ENCODE measurements at regions not wholly inside any gene's neighbourhood (a gene's known extent, or its start where the extent isn't known, plus 50 kb on each side); places are given as distances from the start of the nearest gene placed in this dataset.

DNA sequence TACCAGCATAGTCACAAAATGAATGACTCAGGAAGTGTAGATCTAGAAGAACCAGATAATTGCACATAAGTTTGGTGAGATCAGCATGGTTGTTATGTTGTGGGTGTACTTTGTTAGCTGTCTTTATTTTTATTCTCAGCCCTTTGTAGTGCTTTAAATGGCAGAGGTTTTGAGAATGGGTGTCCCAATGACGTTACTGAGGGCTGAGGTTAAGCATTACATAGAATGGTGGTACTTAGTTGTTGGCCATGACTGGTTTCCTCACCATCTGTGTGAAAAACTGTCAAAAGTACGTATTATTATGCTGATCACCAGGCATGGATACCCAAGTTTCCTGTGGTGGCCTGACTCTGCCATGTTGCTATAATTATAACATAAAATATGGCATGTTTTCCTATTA is 165.8 kb downstream of the UBE2E3 start:
- Mint-ChIP-seq H3K4me1 (peaks cover 26 to 79% (median 64%) of the 10 kb centered on the region in 4 donors), H3K4me3 (peak overlapping the region in 3 of 10 donors; percentile 23 to 45 (median 42)), H3K9me3 (peaks cover 0 to 12% (median 0%) of the 10 kb centered on the region in 9 donors), H3K27me3 (no peaks in the 10 kb centered on the region), H3K36me3 (peaks cover 0 to 16% (median 2%) of the 10 kb centered on the region in 3 donors), H3K27ac (peak overlapping the region in 9 of 10 donors; percentile 45 to 95 (median 87))
- ATAC-seq, result peak in 1 of 2 donors; percentile 20
- POLR2A ChIA-PET, result interaction anchor here (0.8 to 6.2 kb wide), 9 partner anchors 11 to 311 kb away, joined by 3 to 62 read pairs (median 7); partner anchors contain the start of gene ITGA4
- DNase-seq, result no peak

DNA sequence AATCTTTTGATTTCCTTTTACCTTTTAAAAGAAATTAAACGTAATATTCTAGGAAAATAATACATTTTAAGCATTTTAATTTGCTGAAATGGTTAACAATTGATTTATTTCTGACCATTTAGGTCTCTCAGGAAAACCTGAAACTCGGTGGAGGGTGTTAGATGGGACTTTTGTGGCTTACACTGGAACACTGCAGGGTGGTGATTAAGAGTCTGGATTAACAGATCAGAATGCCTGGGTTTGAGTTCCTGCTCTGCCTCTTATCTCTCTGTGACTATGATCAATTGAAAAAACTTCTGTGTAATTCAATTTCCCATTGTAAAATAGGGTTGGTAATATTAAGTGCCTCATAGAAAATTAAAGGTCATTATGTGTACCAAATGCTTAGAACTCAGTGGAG is 168.7 kb downstream of the UBE2E3 start:
- Mint-ChIP-seq H3K36me3 (peaks cover 0 to 16% (median 4%) of the 10 kb centered on the region in 3 donors), H3K4me1 (peaks cover 33 to 82% (median 69%) of the 10 kb centered on the region in 4 donors), H3K9me3 (peaks cover 0 to 12% (median 0%) of the 10 kb centered on the region in 9 donors), H3K4me3 (peak overlapping the region in 7 of 10 donors; percentile 5 to 46 (median 25)), H3K27me3 (no peaks in the 10 kb centered on the region), H3K27ac (peak overlapping the region in 8 of 10 donors; percentile 17 to 81 (median 59))
- DNase-seq, result no peak
- no peak for ATAC-seq
- POLR2A ChIA-PET, result no interaction called here

DNA sequence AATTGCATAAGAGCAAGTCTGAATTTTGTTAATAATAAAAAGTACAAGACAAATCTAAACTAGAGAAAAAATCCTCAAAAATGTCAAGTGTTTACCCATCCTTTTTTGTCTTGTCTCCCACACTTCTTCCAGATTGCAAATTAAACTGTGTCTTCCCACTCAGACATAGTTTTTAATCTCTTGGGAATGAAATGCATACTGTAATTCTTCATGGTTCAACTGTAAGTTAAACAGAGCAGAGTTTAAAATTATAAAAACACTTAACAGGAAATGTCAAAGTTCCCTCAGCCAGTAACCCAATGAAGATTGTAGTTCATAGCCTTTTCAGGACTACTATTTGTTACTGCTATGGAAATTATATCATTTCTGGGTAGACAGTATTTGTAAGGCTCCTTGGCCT is 171.8 kb downstream of the UBE2E3 start:
- peak overlapping the region; percentile 60 to 93 (median 83) for H3K27ac Mint-ChIP-seq
- H3K4me3 Mint-ChIP-seq, result peak overlapping the region in 8 of 10 donors; percentile 21 to 64 (median 43)
- peaks cover 7 to 24% (median 10%) of the 10 kb centered on the region in 3 donors for H3K36me3 Mint-ChIP-seq
- peaks cover 23 to 59% (median 48%) of the 10 kb centered on the region in 4 donors for H3K4me1 Mint-ChIP-seq
- no peaks in the 10 kb centered on the region for H3K27me3 Mint-ChIP-seq
- DNase-seq (no peak), ATAC-seq (peak; percentile 49 to 50)
- POLR2A ChIA-PET, result interaction anchor here (0.9 to 1.6 kb wide), 3 partner anchors 20 to 32 kb away, joined by 3 to 4 read pairs (median 4); no protein-coding TSS in a partner anchor
- H3K9me3 Mint-ChIP-seq, result peaks cover 0 to 24% (median 4%) of the 10 kb centered on the region in 9 donors

DNA sequence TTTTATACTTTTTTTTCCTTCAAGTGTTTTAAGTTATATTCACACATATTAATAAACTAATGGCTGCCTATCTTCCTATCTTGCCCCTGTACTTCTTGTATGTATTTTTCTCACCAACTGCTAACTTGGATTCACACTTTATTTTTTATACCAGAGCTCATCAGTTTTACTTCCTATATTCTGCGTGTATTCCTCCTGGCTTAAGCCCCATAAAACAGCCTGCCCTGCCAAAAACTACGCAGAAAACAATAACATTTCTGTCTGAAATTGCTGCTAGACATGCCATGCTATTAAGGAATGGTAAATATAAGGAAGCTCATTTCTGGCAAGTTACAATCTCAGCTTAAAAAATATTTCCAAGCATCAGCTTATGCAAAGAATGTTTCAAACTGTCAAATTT is 172.3 kb downstream of the UBE2E3 start:
- Mint-ChIP-seq H3K27me3 (no peaks in the 10 kb centered on the region), H3K4me3 (peak overlapping the region in 8 of 10 donors; percentile 14 to 67 (median 44)), H3K36me3 (peaks cover 7 to 27% (median 10%) of the 10 kb centered on the region in 3 donors), H3K27ac (peak overlapping the region; percentile 4 to 93 (median 83)), H3K9me3 (peaks cover 0 to 29% (median 4%) of the 10 kb centered on the region in 9 donors), H3K4me1 (peaks cover 23 to 55% (median 48%) of the 10 kb centered on the region in 4 donors)
- POLR2A ChIA-PET, result interaction anchor here (0.7 to 1.6 kb wide), 8 partner anchors 12 to 306 kb away, joined by 3 to 11 read pairs (median 4); partner anchors contain the start of gene ITGA4
- no peak for DNase-seq
- no peak for ATAC-seq

DNA sequence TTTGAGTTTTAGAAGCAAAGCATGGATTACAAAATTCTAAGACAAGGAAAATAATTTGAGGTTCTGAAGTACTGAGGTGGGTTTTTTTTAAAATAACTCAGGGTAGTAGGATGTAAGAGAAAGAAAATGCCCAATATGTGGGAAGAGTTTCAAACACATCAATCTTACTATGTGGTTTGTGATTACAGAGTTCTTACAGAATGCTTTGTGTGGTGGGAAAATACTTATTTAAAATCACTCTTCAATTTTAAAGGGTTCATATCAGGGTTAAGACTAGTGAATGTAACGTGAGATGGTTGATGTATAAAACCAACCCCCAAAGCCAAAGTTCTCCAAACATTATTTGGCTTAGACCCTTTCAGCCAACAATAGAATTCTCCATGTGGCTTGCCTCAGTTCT is 173.5 kb downstream of the UBE2E3 start:
- Mint-ChIP-seq H3K9me3 (peaks cover 0 to 35% (median 7%) of the 10 kb centered on the region in 9 donors), H3K4me1 (peaks cover 22 to 45% (median 45%) of the 10 kb centered on the region in 4 donors), H3K36me3 (peaks cover 7 to 37% (median 10%) of the 10 kb centered on the region in 3 donors), H3K27me3 (no peaks in the 10 kb centered on the region), H3K27ac (peak overlapping the region in 9 of 10 donors; percentile 56 to 93 (median 85)), H3K4me3 (peak overlapping the region in 8 of 10 donors; percentile 10 to 71 (median 26))
- POLR2A ChIA-PET, result interaction anchor here (0.7 to 1.6 kb wide), 4 partner anchors 13 to 303 kb away, joined by 3 to 11 read pairs (median 5); partner anchors contain the start of gene ITGA4
- DNase-seq, result no peak
- peak in 1 of 2 donors; percentile 28 for ATAC-seq

DNA sequence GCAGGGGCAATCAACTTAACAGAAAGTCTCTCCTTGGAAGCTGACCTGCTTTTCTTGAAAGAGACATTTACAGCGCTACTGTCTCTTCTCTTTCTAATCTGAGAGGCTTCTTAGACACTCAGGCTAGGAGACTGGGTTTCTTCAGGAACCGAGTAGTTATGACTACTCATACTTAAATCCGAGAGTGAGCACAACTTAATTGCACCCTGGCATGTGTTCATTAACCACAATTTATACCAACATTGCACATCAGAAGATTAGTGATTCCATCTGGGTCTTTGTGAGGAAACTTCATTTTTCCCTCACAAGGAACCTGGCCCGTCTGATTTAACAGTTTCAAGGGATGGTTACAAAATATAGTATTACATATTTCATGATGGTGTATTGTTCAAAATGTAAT is 176.9 kb downstream of the UBE2E3 start:
- Mint-ChIP-seq H3K4me1 (peaks cover 19 to 35% (median 23%) of the 10 kb centered on the region in 4 donors), H3K27ac (peak overlapping the region in 3 of 10 donors; percentile 7 to 26 (median 11)), H3K9me3 (peaks cover 0 to 35% (median 7%) of the 10 kb centered on the region in 9 donors), H3K27me3 (no peaks in the 10 kb centered on the region), H3K36me3 (peaks cover 10 to 47% (median 17%) of the 10 kb centered on the region in 3 donors), H3K4me3 (no peak overlapping the region)
- POLR2A ChIA-PET, result interaction anchor here (1.5 kb wide), 1 partner anchor 11 kb away, joined by 4 read pairs; no protein-coding TSS in a partner anchor
- no peak for ATAC-seq
- no peak for DNase-seq

DNA sequence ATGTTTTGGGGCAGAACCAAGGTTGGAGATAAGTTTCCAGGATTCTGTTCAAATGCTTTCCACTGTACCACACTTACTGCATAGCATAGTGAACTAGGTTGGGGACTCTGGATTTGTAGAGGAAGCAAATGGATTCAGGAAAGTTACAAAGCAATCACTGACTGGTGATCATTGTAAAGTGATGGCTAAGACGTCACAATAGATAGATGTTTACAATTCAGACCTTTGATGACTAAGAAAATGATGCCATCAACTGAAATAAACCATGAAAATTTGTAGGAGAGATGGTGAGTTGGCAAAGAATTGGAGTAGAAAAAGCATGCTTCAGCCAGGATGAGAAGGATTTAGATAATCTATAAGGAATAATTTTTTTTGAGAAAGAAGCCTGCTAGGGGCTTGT is 178.0 kb downstream of the UBE2E3 start:
- H3K9me3 Mint-ChIP-seq, result peaks cover 0 to 35% (median 7%) of the 10 kb centered on the region in 9 donors
- POLR2A ChIA-PET, result interaction anchor here (1.0 to 2.3 kb wide), 2 partner anchors 13 to 15 kb away, joined by 4 to 7 read pairs; no protein-coding TSS in a partner anchor
- no peak for ATAC-seq
- peaks cover 16 to 30% (median 20%) of the 10 kb centered on the region in 4 donors for H3K4me1 Mint-ChIP-seq
- H3K4me3 Mint-ChIP-seq, result no peak overlapping the region
- H3K27ac Mint-ChIP-seq, result peak overlapping the region in 4 of 10 donors; percentile 24 to 76 (median 50)
- DNase-seq, result no peak
- H3K36me3 Mint-ChIP-seq, result peaks cover 10 to 47% (median 17%) of the 10 kb centered on the region in 3 donors
- H3K27me3 Mint-ChIP-seq, result no peaks in the 10 kb centered on the region

DNA sequence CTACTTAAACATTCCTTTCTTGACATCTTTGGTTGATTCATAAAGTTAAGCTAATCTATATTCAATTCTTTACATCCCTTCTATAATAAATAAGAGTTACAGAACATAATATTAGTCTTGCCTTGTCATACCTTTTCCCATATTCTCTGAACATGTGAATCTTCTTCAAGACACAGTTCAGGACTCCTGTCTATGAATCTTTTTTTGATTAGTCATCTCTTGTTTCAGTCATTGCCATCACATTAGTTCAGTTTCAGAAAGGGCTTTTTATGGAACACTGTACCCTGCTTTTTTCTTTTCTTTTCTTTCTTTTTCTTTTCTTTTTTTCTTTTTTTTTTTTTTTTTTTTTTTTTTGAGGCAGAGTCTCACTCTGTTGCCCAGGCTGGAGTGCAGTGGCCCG is 181.2 kb downstream of the UBE2E3 start:
- Mint-ChIP-seq H3K4me1 (peaks cover 19 to 50% (median 44%) of the 10 kb centered on the region in 4 donors), H3K9me3 (peaks cover 0 to 30% (median 11%) of the 10 kb centered on the region in 9 donors), H3K27ac (peak overlapping the region in 4 of 10 donors; percentile 28 to 53 (median 42)), H3K4me3 (no peak overlapping the region), H3K36me3 (peaks cover 9 to 43% (median 27%) of the 10 kb centered on the region in 3 donors), H3K27me3 (no peaks in the 10 kb centered on the region)
- ATAC-seq (no peak), DNase-seq (no peak)
- POLR2A ChIA-PET, result interaction anchor here (0.5 to 1.2 kb wide), 4 partner anchors 12 to 78 kb away, joined by 3 to 12 read pairs (median 3); no protein-coding TSS in a partner anchor

DNA sequence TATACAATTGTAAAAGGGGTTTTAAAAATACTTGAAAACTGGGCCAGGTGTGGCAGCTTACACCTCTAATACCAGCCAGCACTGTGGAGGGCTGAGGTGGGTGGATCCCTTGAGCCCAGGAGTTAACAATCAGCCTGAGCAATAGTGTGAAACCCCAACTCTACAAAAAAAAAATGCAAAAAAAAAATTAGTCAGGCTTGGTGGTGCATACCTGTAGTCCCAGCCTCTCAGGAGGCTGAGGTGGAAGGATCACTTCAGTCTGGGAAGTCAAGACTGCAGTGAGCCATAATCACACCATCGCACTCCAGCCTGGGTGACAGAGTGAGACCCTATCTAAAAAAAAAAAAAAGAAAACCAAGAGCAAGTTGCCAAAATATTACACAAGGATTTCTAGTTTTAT is 182.7 kb downstream of the UBE2E3 start:
- ATAC-seq (peak in 1 of 2 donors; percentile 28), DNase-seq (no peak)
- POLR2A ChIA-PET, result interaction anchor here (0.6 to 0.9 kb wide), 2 partner anchors 8 to 73 kb away, joined by 3 read pairs; no protein-coding TSS in a partner anchor
- no peaks in the 10 kb centered on the region for H3K27me3 Mint-ChIP-seq
- H3K4me1 Mint-ChIP-seq, result peaks cover 19 to 56% (median 54%) of the 10 kb centered on the region in 4 donors
- peaks cover 6 to 42% (median 33%) of the 10 kb centered on the region in 3 donors for H3K36me3 Mint-ChIP-seq
- peaks cover 0 to 31% (median 22%) of the 10 kb centered on the region in 9 donors for H3K9me3 Mint-ChIP-seq
- H3K27ac Mint-ChIP-seq, result peak overlapping the region in 5 of 10 donors; percentile 14 to 95 (median 76)
- H3K4me3 Mint-ChIP-seq, result peak overlapping the region in 6 of 10 donors; percentile 7 to 61 (median 27)

DNA sequence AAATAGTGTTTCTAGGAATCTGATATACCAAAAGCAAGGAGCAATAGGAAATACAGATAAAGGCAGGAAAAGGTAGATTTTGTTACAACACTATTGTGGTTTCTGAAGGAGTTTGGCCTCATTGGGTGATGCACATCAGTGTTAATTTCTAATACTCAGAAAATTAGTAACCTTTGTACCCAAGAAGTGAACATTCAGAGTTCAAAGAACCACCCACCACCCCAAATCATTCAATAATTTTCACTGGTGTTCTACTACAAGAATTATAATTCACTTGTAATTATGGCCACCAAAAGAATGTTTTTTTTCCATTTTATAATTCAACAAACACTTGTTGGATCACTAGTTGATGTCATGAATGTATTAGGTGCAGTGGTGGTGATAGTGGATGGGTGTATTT is 183.3 kb downstream of the UBE2E3 start:
- H3K36me3 Mint-ChIP-seq, result peaks cover 6 to 41% (median 36%) of the 10 kb centered on the region in 3 donors
- H3K9me3 Mint-ChIP-seq, result peaks cover 0 to 32% (median 22%) of the 10 kb centered on the region in 9 donors
- H3K27ac Mint-ChIP-seq, result peak overlapping the region in 8 of 10 donors; percentile 10 to 95 (median 72)
- ATAC-seq (no peak), DNase-seq (no peak)
- peak overlapping the region in 6 of 10 donors; percentile 4 to 54 (median 26) for H3K4me3 Mint-ChIP-seq
- H3K27me3 Mint-ChIP-seq, result no peaks in the 10 kb centered on the region
- H3K4me1 Mint-ChIP-seq, result peaks cover 17 to 54% (median 52%) of the 10 kb centered on the region in 4 donors
- POLR2A ChIA-PET, result interaction anchor here (3.1 kb wide), 1 partner anchor 40 kb away, joined by 11 read pairs; no protein-coding TSS in a partner anchor

DNA sequence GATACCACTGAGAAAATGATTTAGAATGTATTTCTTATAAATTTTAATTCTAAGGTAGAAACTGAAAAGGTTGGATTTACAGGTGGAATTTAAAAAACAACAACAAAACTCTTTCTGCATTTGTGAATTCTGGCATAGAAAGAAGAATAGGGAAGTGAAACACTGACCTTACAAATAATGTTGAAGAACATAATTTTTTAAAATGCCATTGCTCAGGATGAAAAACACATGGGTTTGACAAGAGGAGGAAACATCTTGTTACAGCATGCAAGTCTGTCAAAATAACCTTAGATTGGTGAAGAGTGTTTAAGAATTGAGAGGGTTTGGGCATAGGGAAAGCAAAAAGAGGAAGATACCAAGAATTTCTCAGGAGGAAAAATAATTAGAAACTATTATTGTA is 184.3 kb downstream of the UBE2E3 start:
- H3K36me3 Mint-ChIP-seq, result peaks cover 6 to 36% (median 33%) of the 10 kb centered on the region in 3 donors
- H3K9me3 Mint-ChIP-seq, result peaks cover 0 to 32% (median 22%) of the 10 kb centered on the region in 9 donors
- ATAC-seq (no peak), DNase-seq (no peak)
- POLR2A ChIA-PET, result interaction anchor here (0.8 to 3.1 kb wide), 8 partner anchors 11 to 41 kb away, joined by 3 to 11 read pairs (median 4); no protein-coding TSS in a partner anchor
- H3K4me1 Mint-ChIP-seq, result peaks cover 19 to 60% (median 57%) of the 10 kb centered on the region in 4 donors
- no peaks in the 10 kb centered on the region for H3K27me3 Mint-ChIP-seq
- H3K4me3 Mint-ChIP-seq, result peak overlapping the region; percentile 54 to 85 (median 78)
- peak overlapping the region; percentile 90 to 99 (median 96) for H3K27ac Mint-ChIP-seq

DNA sequence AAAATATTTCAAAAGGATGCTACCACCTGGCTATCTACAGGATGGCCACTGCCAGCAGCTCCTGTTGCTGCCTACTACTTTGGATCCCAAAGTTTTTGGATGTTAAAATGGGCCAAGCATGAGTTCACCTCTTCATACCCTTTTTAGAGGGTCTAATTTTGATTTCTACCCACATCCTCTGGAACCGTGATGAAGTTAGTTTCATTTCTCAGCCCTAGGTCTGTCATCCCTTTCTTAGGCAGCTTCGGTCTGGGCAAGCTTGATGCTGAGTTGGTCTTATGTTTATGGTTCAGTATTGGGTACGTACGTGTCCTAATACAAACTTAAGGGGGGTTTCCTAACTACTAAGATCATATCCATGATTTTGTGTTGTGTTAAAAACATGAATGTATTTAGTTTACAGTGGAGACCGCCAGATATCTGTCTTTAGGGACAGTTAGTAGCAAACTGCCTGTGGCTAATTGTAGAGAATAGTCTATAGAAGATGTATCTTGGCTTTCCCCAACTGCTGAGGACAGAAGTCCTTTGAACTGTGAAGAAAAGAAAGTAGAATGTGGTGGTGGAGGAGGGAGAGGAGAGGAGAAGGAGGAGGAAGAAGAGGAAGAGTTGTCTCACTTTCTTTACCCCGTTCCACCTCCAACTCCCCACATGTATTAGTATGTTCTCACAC is 184.9 kb downstream of the UBE2E3 start:
- Mint-ChIP-seq H3K4me1 (peaks cover 21 to 66% (median 62%) of the 10 kb centered on the region in 4 donors), H3K27me3 (no peaks in the 10 kb centered on the region), H3K36me3 (peaks cover 6 to 36% (median 30%) of the 10 kb centered on the region in 3 donors), H3K27ac (peak overlapping the region; percentile 90 to 99 (median 96)), H3K9me3 (peaks cover 0 to 32% (median 22%) of the 10 kb centered on the region in 9 donors), H3K4me3 (peak overlapping the region; percentile 54 to 85 (median 78))
- POLR2A ChIA-PET, result interaction anchor here (0.8 to 3.1 kb wide), 12 partner anchors 10 to 41 kb away, joined by 3 to 11 read pairs (median 4); no protein-coding TSS in a partner anchor
- ATAC-seq (peak; percentile 88 to 89), DNase-seq (peak in 3 of 10 donors; percentile 25 to 56 (median 39))

Data from naive thymus-derived CD8-positive, alpha-beta T cell (primary cell).